Fibroblast of mammary gland (primary cell): ENCODE measurements at regions not wholly inside any gene's neighbourhood (a gene's known extent, or its start where the extent isn't known, plus 50 kb on each side); places are given as distances from the start of the nearest gene placed in this dataset.

Experiments
- DNase-seq: peaks from one replicate; pipeline ENCODE4 v3.0.0-alpha.2; 2010; ENCODE audit warnings: low read depth
- H3K4me3 ChIP-seq: 2 replicates; pipeline ENCODE4 v1.5.1; 2011; ENCODE audit warnings: low read depth, mild to moderate bottlenecking, low read length, moderate library complexity; ENCODE audit not compliant: control insufficient read depth
- TF ChIP-seq, protein P1 (sequence below): conservative IDR thresholded peaks from 2 replicates; pipeline ENCODE4 v1.5.1; 2011; ENCODE audit warnings: low read depth, low read length, inconsistent platforms; ENCODE audit not compliant: control insufficient read depth, insufficient read depth

GRCh38 chr3:68210635-68211034 is 556.2 kb upstream of the SUCLG2 start:
- TF ChIP-seq, protein P1, sequence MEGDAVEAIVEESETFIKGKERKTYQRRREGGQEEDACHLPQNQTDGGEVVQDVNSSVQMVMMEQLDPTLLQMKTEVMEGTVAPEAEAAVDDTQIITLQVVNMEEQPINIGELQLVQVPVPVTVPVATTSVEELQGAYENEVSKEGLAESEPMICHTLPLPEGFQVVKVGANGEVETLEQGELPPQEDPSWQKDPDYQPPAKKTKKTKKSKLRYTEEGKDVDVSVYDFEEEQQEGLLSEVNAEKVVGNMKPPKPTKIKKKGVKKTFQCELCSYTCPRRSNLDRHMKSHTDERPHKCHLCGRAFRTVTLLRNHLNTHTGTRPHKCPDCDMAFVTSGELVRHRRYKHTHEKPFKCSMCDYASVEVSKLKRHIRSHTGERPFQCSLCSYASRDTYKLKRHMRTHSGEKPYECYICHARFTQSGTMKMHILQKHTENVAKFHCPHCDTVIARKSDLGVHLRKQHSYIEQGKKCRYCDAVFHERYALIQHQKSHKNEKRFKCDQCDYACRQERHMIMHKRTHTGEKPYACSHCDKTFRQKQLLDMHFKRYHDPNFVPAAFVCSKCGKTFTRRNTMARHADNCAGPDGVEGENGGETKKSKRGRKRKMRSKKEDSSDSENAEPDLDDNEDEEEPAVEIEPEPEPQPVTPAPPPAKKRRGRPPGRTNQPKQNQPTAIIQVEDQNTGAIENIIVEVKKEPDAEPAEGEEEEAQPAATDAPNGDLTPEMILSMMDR, result no peak
- no peak overlapping the region for H3K4me3 ChIP-seq
- no peak for DNase-seq

DNA sequence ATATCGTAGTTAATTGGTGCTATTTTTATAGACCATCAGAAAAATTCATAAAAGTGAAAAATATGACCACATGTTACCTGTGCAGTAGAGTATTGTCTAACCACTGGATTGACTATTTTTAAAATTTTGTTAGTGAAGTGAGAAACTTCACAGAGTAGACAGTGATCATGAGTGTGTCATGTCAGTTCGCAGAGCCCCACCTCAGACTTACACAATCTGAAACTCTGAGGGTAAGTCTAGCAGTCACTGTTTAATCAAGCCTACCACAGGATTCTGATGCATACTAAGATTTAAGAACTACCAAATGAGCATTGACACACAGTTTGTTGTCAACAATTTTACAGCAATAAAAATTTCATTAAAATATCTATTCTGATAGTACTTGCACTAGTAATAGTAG is 552.9 kb upstream of the SUCLG2 start:
- H3K4me3 ChIP-seq, result no peak overlapping the region
- TF ChIP-seq, protein P1, result no peak
- DNase-seq, result no peak

DNA sequence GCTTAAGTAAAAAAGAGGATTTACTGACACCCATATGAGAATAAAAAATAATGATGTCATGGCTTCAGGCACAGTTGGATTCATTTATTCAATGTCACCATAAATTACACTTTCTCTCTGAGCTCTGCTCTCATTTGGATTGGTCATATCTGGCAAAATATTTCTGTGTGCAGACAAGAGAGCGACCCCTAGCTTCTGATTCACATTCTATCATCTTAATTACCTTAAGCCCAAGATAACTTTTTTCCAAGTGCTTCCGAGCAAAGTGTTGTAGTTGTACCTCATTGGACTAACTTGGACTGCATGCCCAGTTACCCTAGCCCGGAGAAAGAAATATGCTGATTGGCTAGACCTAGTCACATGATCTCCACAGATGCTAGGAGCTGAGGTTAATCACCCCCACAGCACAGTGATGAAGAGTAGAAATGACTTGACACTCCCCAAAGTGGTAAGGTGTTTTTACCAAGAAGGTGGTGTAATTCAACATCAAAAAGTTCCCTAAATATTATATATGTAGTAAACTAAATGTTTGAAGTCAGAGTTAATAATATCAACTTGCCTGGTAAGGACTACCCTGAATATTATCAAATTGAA is 552.2 kb upstream of the SUCLG2 start:
- H3K4me3 ChIP-seq, result no peak overlapping the region
- TF ChIP-seq, protein P1, result no peak
- DNase-seq, result no peak

DNA sequence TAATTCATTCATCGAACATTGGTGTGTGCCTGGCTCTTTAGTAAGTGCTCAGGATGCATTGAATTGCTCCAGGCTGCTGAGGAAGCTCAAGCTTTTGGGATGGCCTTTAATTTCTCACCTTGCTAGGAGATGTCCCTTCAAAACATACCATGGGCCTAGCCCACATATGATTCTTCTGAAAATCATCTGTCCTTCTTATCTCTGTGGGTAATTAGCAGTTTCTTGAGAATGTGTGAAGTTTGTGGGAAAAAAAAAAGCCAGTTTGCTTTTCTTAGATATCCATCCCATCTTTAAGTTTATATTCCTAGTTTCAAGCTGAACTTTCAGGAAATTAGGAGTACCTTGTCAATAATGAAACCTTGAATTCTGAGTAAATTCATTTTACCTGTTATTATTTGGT is 532.3 kb upstream of the SUCLG2 start:
- TF ChIP-seq, protein P1, result no peak
- no peak overlapping the region for H3K4me3 ChIP-seq

GRCh38 chr3:68176600-68176999 is 522.2 kb upstream of the SUCLG2 start:
- TF ChIP-seq, protein P1, result no peak
- DNase-seq, result no peak
- H3K4me3 ChIP-seq, result no peak overlapping the region

More for the DNA sequence above, 532.3 kb upstream of the SUCLG2 start:
- no peak for DNase-seq

GRCh38 chr3:68173012-68173634 is 518.7 kb upstream of the SUCLG2 start:
- no peak overlapping the region for H3K4me3 ChIP-seq
- DNase-seq, result no peak
- TF ChIP-seq, protein P1, result no peak
